GM19023 (cell line): ENCODE measurements at regions not wholly inside any gene's neighbourhood (a gene's known extent, or its start where the extent isn't known, plus 50 kb on each side); places are given as distances from the start of the nearest gene placed in this dataset.
A peak's percentile ranks its signal among the peaks of the same experiment; 100 is the strongest.
"Not testable (repeated sequence)": the region's sequence is repeated elsewhere in the genome, so short reads cannot be mapped to it uniquely, and the experiment has no call there.

Source experiments
- ATAC-seq: cut with Tn5 transposase; IDR thresholded peaks from one replicate; pipeline ENCODE4 v1.9.1; 2021; ENCODE audit warnings: mild to moderate bottlenecking, moderate library complexity; ENCODE audit not compliant: unreplicated experiment

DNA sequence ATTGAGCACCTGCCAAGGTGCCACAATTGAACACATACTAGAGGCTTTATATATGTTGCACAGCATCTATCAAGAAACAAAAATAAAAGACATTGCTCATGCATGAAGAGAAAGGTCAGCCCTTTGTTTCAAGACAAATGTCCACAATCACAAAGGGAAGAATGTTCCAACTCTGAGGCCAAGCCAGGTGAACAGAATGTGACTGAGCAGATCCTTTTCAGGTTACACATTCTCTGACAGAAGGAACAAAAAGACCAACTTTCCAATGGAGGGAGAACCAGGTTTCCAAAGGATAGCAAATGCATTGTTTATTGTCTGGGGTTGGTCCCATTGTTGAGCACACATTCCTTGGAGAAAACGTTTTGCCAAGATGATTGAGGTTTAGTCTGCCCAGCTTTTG lies 50.2 kb upstream of the FAM174B start:
- ATAC-seq, result no peak

DNA sequence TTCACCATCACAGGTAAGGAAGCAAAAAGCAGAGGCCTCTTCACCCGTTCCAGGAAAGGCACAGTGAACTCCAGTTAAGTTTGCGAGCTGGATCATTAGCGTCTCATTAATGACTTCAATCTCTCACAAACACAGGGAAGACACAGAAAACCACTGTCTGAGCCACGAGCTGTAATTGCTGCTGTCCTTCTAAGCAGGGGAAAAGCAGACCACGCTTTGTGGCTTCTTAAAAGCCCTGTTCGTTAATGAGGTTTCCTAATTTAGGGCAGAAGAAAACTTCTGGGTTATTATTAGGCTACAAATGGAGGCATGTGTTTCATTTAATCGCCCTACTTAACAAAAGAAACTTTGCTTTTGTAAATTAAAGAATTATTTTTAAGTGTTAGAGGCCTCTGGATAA lies 50.6 kb upstream of the FAM174B start:
- no peak for ATAC-seq

GRCh38 chr15:92707880-92708551 lies 52.4 kb upstream of the FAM174B start:
- ATAC-seq, result no peak

DNA sequence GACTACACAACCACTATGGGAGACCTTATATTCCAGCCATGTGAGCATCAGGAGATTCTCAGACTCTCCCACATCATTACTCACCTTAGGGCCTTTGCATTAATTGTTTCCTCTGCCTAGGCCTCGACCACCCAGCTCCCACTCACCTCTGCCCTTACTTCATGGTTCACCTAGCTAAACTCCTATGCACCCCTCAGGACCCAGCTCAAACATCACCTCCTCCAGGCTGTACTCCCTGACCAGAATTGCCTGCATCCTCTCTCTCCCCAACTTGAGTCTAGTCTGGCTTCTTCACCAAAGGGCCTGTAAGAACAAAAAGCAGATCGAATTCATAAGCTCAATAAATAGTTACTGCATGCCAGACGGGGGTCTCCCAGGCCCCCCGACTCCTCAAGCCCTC lies 53.1 kb upstream of the FAM174B start:
- no peak for ATAC-seq

DNA sequence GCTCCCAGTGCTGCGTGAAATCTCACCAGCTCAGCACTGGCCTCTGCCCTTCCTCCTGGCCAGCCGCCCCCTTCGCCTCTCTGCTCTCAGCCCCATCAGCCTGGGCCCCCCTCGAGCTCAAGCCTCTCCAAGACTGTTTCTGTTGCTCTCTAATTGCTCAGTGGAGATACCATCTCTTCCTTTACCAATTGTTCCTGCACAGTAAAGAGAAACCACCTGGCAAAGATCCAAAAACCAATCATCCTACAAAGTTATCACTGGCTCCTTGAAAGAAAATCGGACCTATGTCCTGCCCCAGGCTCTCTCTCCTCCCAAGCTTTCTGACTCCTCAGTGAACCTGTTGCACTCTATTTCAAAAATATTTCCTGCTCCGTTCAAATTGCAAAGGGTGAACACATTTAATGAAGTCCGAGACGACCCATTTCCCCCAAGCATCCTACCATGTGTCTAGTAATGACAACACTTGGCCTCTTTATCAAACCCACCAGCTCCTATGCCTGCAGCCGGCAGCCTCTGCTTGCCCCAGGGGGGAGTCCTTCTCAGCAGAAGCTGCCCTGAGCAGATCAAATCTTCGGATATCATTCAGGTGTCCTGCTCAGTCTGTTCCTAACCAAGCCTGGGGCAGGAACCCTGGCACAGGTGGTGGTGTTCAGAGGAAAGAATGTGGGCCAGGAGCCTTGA lies 53.7 kb upstream of the FAM174B start:
- ATAC-seq, result no peak

- no peak for ATAC-seq
Observed at GRCh38 chr15:92711457-92711831, 55.9 kb upstream of the FAM174B start.

GRCh38 chr15:92714077-92714476 lies 58.5 kb upstream of the FAM174B start:
- ATAC-seq, result no peak

DNA sequence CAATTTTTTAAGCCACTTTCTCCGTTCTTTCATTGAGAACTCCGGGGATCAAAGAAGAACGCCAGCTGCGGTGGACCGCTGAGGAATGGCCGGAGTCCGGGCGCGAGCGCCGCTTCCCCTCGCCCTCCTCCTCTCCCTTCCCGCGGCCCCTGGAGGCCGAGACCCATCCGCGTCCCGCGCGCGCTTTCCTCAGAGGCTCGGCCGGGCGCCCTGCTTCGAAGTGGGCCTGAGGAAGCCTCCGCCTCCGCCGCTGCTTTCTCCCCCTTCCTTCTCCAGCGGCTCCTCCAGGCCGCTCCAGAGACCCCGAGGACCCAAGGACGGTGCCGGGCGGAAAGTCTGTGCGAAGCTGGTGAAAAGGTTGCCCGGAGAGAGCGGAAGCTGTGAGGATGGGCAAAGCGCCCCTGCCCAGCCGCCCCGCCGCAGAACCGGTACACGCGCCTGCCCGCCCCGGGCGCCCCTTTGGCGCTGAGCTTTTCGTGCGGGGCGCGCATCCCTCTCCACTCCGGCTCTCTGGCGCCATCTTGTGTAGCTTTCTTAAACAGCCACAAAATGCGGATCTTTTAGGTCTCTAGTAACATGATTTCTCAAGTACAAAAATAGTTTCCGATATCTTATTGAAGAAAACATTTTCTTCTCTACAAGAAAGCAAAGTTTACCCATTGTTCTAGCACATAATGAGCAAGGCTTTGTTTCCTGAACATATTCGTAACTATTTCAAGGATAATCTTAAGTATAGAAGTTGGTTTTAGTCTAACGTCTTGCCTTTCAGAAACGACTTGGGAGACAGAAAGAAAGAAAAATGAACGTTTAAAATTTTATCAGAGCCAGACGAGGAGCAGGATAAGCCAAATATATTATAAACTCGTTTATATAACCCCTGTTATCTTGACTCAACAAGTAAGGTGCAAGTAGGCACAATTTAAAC lies 59.2 kb upstream of the FAM174B start:
- ATAC-seq, result peak; percentile 87

- ATAC-seq, result no peak
Observed at GRCh38 chr15:92715758-92716157, 60.2 kb upstream of the FAM174B start.

GRCh38 chr15:92719021-92719420 lies 63.4 kb upstream of the FAM174B start:
- ATAC-seq, result no peak

GRCh38 chr15:92724144-92724543 lies 68.6 kb upstream of the FAM174B start:
- ATAC-seq, result no peak

GRCh38 chr15:92725171-92725570 lies 69.6 kb upstream of the FAM174B start:
- no peak for ATAC-seq

GRCh38 chr15:92728266-92728665 lies 72.7 kb upstream of the FAM174B start:
- no peak for ATAC-seq

DNA sequence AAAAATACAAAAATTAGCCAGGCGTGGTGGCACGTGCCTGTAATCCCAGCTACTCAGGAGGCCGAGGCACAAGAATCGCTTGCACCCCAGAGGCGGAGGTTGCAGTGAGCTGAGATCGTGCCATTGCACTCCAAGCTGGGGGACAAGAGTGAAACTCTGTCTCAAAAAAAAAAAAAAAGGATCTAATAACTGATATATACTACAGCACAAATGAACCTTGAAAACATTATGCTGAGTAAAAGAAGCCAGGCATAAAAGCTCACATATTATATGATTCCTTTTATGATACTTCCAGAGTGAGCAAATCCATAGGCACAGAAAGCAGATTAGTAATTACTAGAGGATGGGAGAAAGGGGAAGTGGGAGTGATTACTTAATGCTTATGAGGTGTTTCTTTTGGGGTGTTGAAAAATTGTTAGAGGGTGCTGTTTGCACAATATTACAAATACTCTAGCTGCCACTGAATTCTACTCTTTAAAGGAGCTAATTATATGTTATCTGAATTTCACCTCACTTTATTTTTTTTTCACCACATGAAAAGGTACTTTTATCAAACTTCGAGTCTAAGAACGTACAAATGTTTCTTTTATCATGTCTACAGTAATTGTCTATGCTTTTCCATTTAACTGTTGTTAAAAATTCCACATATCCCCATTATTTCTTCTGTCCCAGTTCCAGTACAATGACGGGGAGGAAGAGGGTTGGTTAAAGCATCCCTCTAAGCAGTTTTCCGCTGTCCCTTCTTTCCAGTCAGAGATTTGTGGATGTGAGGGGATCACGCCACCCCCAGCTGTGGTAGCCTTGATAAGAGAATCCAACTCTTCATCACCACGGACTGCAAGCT lies 77.7 kb upstream of the FAM174B start:
- ATAC-seq, result no peak

- ATAC-seq, result no peak
Observed at GRCh38 chr15:92733934-92734521, 78.5 kb upstream of the FAM174B start.

DNA sequence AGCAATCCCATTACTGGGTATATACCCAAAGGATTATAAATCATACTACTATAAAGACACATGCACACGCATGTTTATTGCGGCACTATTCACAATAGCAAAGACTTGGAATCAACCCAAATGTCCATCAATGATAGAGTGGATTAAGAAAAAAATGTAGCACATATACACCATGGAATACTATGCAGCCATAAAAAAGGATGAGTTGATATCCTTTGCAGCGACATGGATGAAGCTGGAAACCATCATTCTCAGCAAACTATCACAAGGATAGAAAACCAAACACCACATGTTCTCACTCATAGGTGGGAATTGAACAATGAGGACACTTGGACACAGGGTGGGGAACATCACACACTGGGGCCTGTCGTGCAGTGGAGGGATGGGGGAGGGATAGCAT lies 83.7 kb upstream of the FAM174B start:
- not testable (repeated sequence) for ATAC-seq

GRCh38 chr15:92745845-92746271 lies 90.3 kb upstream of the FAM174B start:
- ATAC-seq, result no peak

- ATAC-seq, result no peak
Observed at GRCh38 chr15:92747047-92747446, 91.5 kb upstream of the FAM174B start.

DNA sequence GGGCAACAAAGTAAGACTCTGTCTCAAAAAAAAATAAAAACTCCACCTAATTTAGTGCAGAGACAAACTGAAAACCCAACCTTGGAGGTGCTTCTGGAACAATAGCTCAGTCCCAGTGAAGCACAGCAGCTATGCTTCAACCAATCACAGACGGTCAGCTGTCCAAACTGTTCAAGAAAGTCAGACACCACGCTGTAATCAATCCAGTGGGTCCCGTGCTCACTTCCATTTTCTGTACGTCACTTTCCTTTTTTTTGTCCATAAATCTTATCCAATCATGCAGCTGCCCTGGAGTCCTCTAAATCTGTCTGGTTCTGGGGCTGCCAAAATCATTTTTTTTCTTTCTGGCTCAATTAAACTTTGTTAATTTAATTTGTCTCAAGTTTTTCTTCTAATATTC lies 93.6 kb upstream of the FAM174B start:
- no peak for ATAC-seq

GRCh38 chr15:92749946-92750345 lies 94.4 kb upstream of the FAM174B start:
- no peak for ATAC-seq
